ENCODE measurements at regions not wholly inside any gene's neighbourhood (a gene's known extent, or its start where the extent isn't known, plus 50 kb on each side); places are given as distances from the start of the nearest gene placed in this dataset.
"Not testable (repeated sequence)": the region's sequence is repeated elsewhere in the genome, so short reads cannot be mapped to it uniquely, and the experiment has no call there.

DNA sequence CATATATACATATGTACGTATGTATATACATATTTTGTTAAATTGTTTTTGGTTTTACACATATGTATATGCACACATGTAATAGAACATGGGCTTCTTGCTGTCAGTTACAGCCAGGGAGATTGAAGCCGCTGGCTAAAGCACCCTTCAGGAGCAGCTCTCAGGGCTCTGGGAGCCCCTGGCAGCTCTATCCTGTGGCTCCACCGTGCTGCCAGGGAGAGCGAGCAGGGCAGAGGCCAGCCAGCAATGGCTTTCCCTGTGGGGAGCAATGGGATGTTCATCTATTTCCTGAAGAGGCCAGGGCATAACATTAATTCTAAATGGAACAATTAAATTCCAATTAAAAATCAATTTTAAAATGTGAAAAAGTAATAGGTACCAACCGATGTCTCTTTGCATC is 102.9 kb downstream of the PSMG1 start:
- DNase-seq, result no peak

DNA sequence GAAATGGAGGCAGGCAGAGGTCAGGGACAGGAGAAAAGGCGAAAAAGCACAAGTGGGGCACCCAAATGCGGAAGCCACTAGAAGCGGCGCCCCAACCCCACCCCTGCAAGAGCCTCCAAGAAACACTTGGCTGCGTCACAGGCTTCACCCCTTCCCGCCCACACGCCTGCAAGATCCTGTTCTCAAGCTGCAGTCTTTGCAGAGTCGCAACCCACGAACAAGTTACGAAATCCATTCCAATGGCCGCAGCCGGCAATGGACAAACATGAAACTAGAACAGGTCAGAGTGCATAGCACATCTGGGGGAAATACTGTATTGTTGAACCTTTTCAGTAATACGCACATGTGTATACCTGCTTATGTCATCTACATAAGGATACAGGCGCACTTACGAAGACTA is 103.6 kb downstream of the PSMG1 start:
- no peak for DNase-seq

GRCh38 chr21:39078322-39079065 is 104.8 kb downstream of the PSMG1 start:
- no peak for DNase-seq

DNA sequence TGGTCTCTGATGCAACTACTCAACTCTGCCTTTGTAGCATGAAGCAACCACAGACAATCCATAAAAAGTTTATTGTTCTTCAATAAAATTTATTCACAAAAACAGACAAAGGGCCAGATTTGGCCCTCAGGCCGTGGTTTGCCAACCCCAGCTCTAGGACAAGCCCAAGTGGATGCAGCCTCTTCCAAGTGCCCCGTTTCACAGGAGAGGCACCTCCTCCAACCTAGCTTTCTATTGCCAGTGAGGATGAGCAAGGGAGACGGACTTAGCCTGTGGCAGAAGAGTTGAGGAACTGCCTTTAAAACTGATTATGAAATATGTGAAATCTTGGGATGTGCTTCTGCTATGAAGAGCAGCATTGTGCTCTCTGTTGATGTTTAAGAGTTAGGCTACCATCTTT is 105.4 kb downstream of the PSMG1 start:
- no peak for DNase-seq

- DNase-seq, result no peak
Measured at GRCh38 chr21:39074508-39074907, 108.7 kb downstream of the PSMG1 start.

- DNase-seq, result no peak
Measured at GRCh38 chr21:39073717-39074116, 109.5 kb downstream of the PSMG1 start.

- no peak for DNase-seq
Measured at GRCh38 chr21:39073063-39073462, 110.2 kb downstream of the PSMG1 start.

DNA sequence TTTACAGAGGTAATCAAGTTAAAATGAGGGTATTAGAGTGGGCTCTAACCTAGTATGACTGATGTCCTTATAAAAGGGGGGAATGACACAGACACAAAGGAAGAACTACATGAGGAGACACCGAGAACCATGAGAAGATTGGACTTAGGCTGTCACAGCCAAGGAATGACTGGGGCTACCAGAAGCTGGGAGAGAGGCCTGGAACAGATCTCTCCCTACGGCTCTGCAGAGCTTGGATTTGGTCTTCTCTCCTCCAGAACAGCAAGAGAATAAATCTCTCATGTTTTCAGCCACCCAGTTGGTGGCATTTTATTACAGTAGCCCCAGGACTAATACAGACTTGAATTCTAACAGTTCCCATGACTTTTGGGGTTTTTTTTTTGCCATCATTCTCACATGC is 110.8 kb downstream of the PSMG1 start:
- DNase-seq, result no peak

DNA sequence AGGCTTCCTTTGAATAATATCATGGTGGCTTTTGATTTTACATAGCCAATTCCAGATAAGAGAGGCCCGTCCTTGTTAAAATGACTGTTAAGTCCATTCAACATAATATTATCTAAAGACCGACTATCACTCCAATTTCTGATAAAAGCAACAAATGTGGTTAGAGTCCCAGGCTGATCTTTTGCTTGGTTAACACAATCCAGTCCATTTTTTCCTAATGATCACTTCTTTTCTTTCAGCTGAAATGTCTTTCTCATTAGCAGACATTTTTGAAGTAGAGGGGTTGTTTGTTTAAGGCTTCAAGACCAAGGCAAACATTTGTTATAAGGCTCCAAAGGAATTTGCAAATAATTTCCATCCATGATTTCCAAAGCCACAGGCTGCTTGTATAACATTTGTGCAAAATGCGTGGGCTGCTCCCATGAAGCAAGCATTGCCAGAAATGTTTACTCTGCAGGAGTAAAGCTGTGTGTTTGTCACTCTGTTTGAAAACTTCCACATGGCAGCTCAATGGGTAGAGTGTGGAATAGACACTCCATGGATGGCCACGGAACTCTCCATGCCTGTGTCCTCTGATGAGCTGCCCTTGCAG is 111.5 kb downstream of the PSMG1 start:
- no peak for DNase-seq

- DNase-seq, result not testable (repeated sequence)
Measured at GRCh38 chr21:39069856-39070255, 113.4 kb downstream of the PSMG1 start.

- DNase-seq, result no peak
Measured at GRCh38 chr21:39066829-39067780, 116.1 kb downstream of the PSMG1 start.

DNA sequence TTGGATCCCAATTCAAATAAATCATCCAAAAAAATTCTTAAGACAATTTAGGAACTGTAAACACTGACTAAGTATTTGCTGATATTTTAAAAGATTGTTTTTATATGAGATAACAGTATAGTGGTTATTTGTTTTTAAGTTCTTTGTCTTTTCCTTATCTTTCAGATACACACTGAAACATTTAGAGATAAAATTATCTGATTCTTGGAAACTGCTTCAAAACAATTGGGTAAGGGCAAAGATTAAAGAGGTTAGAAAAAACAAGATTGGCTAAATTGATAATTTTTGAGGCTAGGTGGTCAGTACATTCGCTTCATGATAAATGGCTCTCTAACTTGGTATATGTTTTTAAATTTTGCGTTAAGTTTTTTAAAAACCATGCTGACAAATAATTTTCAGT is 117.3 kb downstream of the PSMG1 start:
- no peak for DNase-seq

DNA sequence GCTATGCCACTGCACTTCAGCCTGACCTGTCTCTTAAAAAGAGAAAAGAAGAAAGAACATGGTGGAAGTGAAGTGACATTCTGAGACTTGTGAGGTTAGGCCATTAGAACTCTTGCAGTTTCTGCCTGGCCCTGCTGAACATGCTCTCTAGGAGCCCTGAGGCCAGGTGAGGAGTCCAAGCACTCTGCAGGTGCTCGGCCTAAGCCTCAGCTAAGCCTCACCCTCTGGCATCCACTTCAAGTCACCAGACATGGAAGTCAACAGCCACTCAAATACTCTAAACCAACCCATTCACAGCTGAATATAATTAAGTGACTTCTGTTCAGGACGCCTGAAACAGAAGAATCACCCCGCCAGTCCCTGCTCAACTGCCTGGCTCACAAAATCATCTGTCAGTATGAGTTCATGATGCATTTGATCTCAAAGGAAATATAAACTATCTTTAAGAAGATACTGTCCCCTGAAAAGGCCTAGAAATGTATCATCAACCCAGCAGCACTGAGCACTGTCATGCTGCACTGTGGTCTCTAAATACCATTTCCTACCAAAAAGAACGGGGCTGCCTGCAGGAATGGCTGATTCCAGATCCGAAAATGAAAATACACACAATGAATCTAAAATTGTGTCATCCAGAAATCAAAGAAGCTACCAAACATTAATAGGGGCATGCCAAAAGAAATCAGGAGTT is 118.8 kb downstream of the PSMG1 start:
- no peak for DNase-seq

DNA sequence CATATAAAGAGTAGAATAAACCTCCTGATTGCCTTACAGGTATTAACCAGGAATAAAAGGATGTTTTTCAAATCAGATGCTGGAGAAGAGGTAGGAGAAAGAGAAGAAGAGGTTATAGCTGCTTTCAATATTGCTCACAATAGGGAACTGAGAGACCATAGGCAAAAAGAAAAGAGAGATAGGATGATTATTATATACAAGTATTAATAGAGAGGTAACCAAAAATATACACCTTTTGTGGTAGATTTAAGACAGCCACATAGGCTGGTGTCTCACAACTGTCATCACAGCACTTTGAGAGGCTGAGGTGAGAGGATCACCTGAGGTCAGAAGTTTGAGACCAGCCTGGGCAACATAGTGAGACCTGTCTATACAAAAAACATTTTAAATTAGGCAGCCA is 119.7 kb downstream of the PSMG1 start:
- no peak for DNase-seq

- no peak for DNase-seq
Measured at GRCh38 chr21:39062196-39062595, 121.1 kb downstream of the PSMG1 start.

DNA sequence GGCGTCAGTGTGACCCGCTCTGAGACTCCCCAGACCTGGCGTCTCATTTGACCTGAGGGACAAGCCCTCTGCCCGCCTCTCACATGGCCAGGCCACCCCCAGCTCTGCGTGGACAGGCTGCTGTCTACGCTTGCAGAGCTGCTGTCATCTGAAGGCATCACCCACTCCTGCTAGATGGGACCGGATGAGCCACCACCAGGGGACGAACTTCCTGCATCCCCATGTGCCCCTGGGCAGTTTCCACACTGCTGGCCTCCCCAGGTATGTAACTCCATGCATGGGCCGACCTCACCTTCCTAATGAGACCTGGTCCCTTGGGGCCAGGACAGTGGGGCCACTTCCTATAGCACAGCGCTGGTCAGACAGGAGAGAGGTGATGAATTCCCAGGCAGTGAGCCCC is 121.5 kb downstream of the PSMG1 start:
- no peak for DNase-seq

DNA sequence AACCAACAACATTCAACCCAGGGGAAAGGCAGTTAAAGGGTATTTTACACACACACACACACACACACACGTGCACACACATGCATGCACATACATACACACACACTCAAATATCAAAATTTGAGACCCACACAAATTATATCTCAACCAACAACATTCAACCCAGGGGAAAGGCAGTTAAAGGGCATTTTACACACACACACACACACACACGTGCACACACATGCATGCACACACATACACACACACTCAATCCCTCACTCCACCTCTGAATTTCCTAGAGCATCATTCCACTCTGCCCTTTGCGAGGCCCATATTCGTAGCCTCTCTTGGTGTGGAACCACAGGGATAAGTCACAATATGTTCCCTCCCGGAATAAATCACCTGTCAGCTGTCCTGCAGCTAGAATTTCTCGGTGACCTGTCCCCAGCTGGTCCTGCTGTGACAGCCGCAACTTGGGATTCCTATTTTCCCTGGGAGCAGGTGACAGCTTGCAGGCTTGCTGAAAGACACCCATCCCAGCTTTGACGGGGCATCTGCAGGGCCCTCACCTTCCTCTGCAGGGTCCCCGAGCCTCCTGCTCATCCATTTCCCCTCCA is 122.7 kb downstream of the PSMG1 start:
- DNase-seq, result no peak

- no peak for DNase-seq
Measured at GRCh38 chr21:39057121-39057520, 126.1 kb downstream of the PSMG1 start.

GRCh38 chr21:39056636-39057035 is 126.6 kb downstream of the PSMG1 start:
- no peak for DNase-seq

GRCh38 chr21:39055167-39055767 is 128.0 kb downstream of the PSMG1 start:
- DNase-seq, result no peak

- DNase-seq, result no peak
Measured at GRCh38 chr21:39054066-39054465, 129.2 kb downstream of the PSMG1 start.

- DNase-seq, result no peak
Measured at GRCh38 chr21:39053126-39053525, 130.1 kb downstream of the PSMG1 start.

Data from activated CD8-positive, alpha-beta memory T cell treated with anti-CD3 and anti-CD28 coated beads, Interleukin-2, amount 50 U/mL, for 48 hours (primary cell).